ENCODE measurements at regions not wholly inside any gene's neighbourhood (a gene's known extent, or its start where the extent isn't known, plus 50 kb on each side); places are given as distances from the start of the nearest gene placed in this dataset.
A peak's percentile ranks its signal among the peaks of the same experiment; 100 is the strongest.

GRCh38 chr18:8987241-8987640, 115.3 kb upstream of the NDUFV2 start:
- no peak overlapping the region for H3K4me3 ChIP-seq (ENCODE audit: low read depth, low read length)
- H3K27ac ChIP-seq (ENCODE audit: low read depth, low read length), result peak overlapping the region; percentile 2
- DNase-seq (ENCODE audit: low read depth, low spot score), result no peak
- POLR2A ChIA-PET, result interaction anchor here (1.3 to 2.1 kb wide), 2 partner anchors 185 to 187 kb away, joined by 4 to 5 read pairs; no protein-coding TSS in a partner anchor
- H3K9me3 ChIP-seq (ENCODE audit: control insufficient read depth, insufficient read depth, low read length), result no peaks in the 10 kb centered on the region
- TF ChIP-seq, protein P1, sequence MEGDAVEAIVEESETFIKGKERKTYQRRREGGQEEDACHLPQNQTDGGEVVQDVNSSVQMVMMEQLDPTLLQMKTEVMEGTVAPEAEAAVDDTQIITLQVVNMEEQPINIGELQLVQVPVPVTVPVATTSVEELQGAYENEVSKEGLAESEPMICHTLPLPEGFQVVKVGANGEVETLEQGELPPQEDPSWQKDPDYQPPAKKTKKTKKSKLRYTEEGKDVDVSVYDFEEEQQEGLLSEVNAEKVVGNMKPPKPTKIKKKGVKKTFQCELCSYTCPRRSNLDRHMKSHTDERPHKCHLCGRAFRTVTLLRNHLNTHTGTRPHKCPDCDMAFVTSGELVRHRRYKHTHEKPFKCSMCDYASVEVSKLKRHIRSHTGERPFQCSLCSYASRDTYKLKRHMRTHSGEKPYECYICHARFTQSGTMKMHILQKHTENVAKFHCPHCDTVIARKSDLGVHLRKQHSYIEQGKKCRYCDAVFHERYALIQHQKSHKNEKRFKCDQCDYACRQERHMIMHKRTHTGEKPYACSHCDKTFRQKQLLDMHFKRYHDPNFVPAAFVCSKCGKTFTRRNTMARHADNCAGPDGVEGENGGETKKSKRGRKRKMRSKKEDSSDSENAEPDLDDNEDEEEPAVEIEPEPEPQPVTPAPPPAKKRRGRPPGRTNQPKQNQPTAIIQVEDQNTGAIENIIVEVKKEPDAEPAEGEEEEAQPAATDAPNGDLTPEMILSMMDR (IDR thresholded peaks at IDR 0.05; ENCODE audit: low read depth, low read length), result no peak
- H3K27me3 ChIP-seq (ENCODE audit: control insufficient read depth, insufficient read depth, low read length), result no peaks in the 10 kb centered on the region
- CTCF ChIA-PET, result interaction anchor here (0.5 to 4.7 kb wide), 29 partner anchors 12 to 509 kb away, joined by 3 to 67 read pairs (median 4); no protein-coding TSS in a partner anchor

- ChIA-PET CTCF (interaction anchor here (0.6 to 4.7 kb wide), 46 partner anchors 9 to 510 kb away, joined by 3 to 67 read pairs (median 4); no protein-coding TSS in a partner anchor), POLR2A (interaction anchor here (1.0 to 2.1 kb wide), 3 partner anchors 129 to 188 kb away, joined by 3 to 5 read pairs (median 4); no protein-coding TSS in a partner anchor)
- Histone ChIP-seq H3K4me3 (ENCODE audit: low read depth, low read length) (no peak overlapping the region), H3K27me3 (ENCODE audit: control insufficient read depth, insufficient read depth, low read length) (no peaks in the 10 kb centered on the region), H3K27ac (ENCODE audit: low read depth, low read length) (no peak overlapping the region), H3K9me3 (ENCODE audit: control insufficient read depth, insufficient read depth, low read length) (no peaks in the 10 kb centered on the region)
- TF ChIP-seq, protein P1 (IDR thresholded peaks at IDR 0.05; ENCODE audit: low read depth, low read length), result peak; percentile 90
- no peak for DNase-seq (ENCODE audit: low read depth, low spot score)
Measured at GRCh38 chr18:8988260-8988871, 114.1 kb upstream of the NDUFV2 start.

GRCh38 chr18:8989017-8989416, 113.5 kb upstream of the NDUFV2 start:
- no peak overlapping the region for H3K27ac ChIP-seq (ENCODE audit: low read depth, low read length)
- TF ChIP-seq, protein P1 (IDR thresholded peaks at IDR 0.05; ENCODE audit: low read depth, low read length), result no peak
- no peak overlapping the region for H3K4me3 ChIP-seq (ENCODE audit: low read depth, low read length)
- ChIA-PET CTCF (interaction anchor here (0.6 to 4.7 kb wide), 9 partner anchors 21 to 335 kb away, joined by 3 to 67 read pairs (median 4); no protein-coding TSS in a partner anchor), POLR2A (interaction anchor here (2.1 kb wide), 1 partner anchor 187 kb away, joined by 5 read pairs; no protein-coding TSS in a partner anchor)
- DNase-seq (ENCODE audit: low read depth, low spot score), result no peak
- no peaks in the 10 kb centered on the region for H3K27me3 ChIP-seq (ENCODE audit: control insufficient read depth, insufficient read depth, low read length)
- no peaks in the 10 kb centered on the region for H3K9me3 ChIP-seq (ENCODE audit: control insufficient read depth, insufficient read depth, low read length)

DNA sequence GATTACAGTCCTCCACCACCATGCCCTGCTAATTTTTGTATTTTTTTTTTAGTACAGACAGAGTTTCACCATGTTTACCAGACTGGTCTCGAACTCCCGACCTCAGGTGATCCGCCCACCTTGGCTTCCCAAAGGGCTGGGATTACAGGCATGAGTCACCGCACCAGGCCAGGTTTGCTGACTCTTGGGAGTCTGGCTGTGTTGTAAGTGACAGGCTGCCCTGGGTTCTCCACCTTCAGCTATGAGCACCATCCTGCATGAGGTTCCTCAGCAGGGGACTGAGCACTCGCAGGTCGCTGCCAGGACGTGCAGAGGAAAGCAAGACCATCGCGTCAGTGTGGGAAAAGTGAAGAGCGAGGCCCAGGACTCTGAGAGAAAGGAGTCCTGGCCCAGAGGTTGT, 112.6 kb upstream of the NDUFV2 start:
- H3K27me3 ChIP-seq (ENCODE audit: control insufficient read depth, insufficient read depth, low read length), result no peaks in the 10 kb centered on the region
- DNase-seq (ENCODE audit: low read depth, low spot score), result no peak
- no peak overlapping the region for H3K27ac ChIP-seq (ENCODE audit: low read depth, low read length)
- H3K9me3 ChIP-seq (ENCODE audit: control insufficient read depth, insufficient read depth, low read length), result no peaks in the 10 kb centered on the region
- ChIA-PET POLR2A (no interaction called here), CTCF (interaction anchor here (0.6 to 4.7 kb wide), 4 partner anchors 118 to 336 kb away, joined by 3 to 67 read pairs (median 26); no protein-coding TSS in a partner anchor)
- TF ChIP-seq, protein P1 (IDR thresholded peaks at IDR 0.05; ENCODE audit: low read depth, low read length), result no peak
- H3K4me3 ChIP-seq (ENCODE audit: low read depth, low read length), result no peak overlapping the region

GRCh38 chr18:8990276-8991031, 112.0 kb upstream of the NDUFV2 start:
- no peaks in the 10 kb centered on the region for H3K9me3 ChIP-seq (ENCODE audit: control insufficient read depth, insufficient read depth, low read length)
- TF ChIP-seq, protein P1 (IDR thresholded peaks at IDR 0.05; ENCODE audit: low read depth, low read length), result no peak
- H3K27me3 ChIP-seq (ENCODE audit: control insufficient read depth, insufficient read depth, low read length), result no peaks in the 10 kb centered on the region
- no peak for DNase-seq (ENCODE audit: low read depth, low spot score)
- no peak overlapping the region for H3K4me3 ChIP-seq (ENCODE audit: low read depth, low read length)
- no peak overlapping the region for H3K27ac ChIP-seq (ENCODE audit: low read depth, low read length)
- POLR2A ChIA-PET, result no interaction called here
- CTCF ChIA-PET, result no interaction called here
